Pancreas (tissue), 10 donors: ENCODE measurements at regions not wholly inside any gene's neighbourhood (a gene's known extent, or its start where the extent isn't known, plus 50 kb on each side); places are given as distances from the start of the nearest gene placed in this dataset.
A peak's percentile ranks its signal among the peaks of the same experiment; 100 is the strongest.

Experiments
- ATAC-seq, 4 donors: fragments of 200-7000 bp; cut with Tn5 transposase; one replicate each; pipeline versions ENCODE4 v1.8.0 to v1.9.1; 2020; ENCODE audit warnings: mild to moderate bottlenecking in 4 of 4, moderate library complexity in 4 of 4
- DNase-seq, 6 donors: peaks; one replicate each; pipeline ENCODE4 v3.0.0-alpha.2; 2020
- FAIRE-seq: peaks from 2 replicates; lab custom pipeline; 2012; peaks lifted over from hg19 to GRCh38; lab: Jason Lieb, UNC
- H3K27ac ChIP-seq, 4 donors: fragments of 200-600 bp; sonication (generic); 1 replicate in 3 of 4; 2 replicates in 1 of 4; pipeline versions ENCODE4 v1.5.0 to v1.8.0; 2020
- H3K27me3 ChIP-seq, 4 donors: fragments of 200-600 bp; one replicate each; pipeline ENCODE4 v1.8.0; 2021
- H3K36me3 ChIP-seq, 3 donors: fragments of 200-600 bp; sonication (generic) in 1 of 3; one replicate each; pipeline versions ENCODE4 v1.5.0 to v1.8.0; 2020 to 2021
- H3K4me1 ChIP-seq, 3 donors: fragments of 200-600 bp; one replicate each; pipeline ENCODE4 v1.8.0; 2021
- H3K4me3 ChIP-seq, 4 donors: fragments of 200-600 bp; sonication (generic) in 2 of 4; one replicate each; pipeline versions ENCODE4 v1.5.0 to v1.8.0; 2020 to 2021
- H3K9me3 ChIP-seq, 4 donors: fragments of 200-600 bp; one replicate each; pipeline ENCODE4 v1.8.0; 2021
- WGBS, 2 donors: extraction: QIAGEN DNeasy Blood & Tissue Kit; methylation state at CpG; one replicate each; pipeline ENCODE4 v1.1.7; 2013; 5-methylcytosine and 5-hydroxymethylcytosine counted together
- intact Hi-C, 3 donors: fragments of 100-400 bp; cut with DNase I; formaldehyde crosslinking; loops; one replicate each; pipeline versions ENCODE4 v1.11.1 to v1.14.2; 2022
- TF ChIP-seq, protein P1 (sequence below), 4 donors: fragments of 200-600 bp; sonication (generic) in 3 of 4; IDR thresholded peaks; one replicate each; pipeline versions ENCODE4 v1.5.0 to v1.8.0; 2021; ENCODE audit warnings: antibody characterized with exemption in 4 of 4
- donor health status: healthy with polysubstance abuse.
- donor health status: DM: no; HTN: no; CAD: no; lungs with moderate emphysema.
- donor health status: DM: no; HTN: no; CAD: no.
- donor health status: control.
- donor health status: control.
- donor health status: Bipolar disorder and iron deficiency.
- donor health status: DM: yes; HTN: yes; CAD: no.
- donor health status: DM: no; HTN: no; CAD: no.
- donor health status: DM: no; HTN: no; CAD: no.
- donor health status: DM: yes; HTN: yes; CAD: no.

DNA sequence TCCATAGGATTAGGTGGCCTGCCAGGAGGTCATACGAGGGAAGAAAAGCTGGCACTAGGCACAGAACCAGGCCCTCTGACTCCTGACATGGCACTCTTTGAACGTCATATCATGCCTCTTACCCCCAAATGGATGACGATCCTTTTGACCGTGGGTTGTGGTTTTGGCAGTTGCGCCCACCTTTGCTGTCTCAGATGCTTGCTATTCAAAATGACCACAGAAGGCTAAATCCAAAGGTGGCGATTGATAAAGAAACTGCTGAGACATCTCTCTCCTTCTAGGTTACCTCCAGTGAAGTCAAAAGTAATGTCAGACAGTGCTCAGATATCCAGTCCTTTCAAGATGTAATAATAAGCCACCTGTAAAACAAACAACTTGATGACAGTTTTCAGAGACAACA, 385.0 kb downstream of the EFNA5 start:
- H3K36me3 ChIP-seq: no peaks in the 10 kb centered on the region
- TF ChIP-seq, protein P1, sequence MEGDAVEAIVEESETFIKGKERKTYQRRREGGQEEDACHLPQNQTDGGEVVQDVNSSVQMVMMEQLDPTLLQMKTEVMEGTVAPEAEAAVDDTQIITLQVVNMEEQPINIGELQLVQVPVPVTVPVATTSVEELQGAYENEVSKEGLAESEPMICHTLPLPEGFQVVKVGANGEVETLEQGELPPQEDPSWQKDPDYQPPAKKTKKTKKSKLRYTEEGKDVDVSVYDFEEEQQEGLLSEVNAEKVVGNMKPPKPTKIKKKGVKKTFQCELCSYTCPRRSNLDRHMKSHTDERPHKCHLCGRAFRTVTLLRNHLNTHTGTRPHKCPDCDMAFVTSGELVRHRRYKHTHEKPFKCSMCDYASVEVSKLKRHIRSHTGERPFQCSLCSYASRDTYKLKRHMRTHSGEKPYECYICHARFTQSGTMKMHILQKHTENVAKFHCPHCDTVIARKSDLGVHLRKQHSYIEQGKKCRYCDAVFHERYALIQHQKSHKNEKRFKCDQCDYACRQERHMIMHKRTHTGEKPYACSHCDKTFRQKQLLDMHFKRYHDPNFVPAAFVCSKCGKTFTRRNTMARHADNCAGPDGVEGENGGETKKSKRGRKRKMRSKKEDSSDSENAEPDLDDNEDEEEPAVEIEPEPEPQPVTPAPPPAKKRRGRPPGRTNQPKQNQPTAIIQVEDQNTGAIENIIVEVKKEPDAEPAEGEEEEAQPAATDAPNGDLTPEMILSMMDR (IDR thresholded peaks at IDR 0.05): no peak
- WGBS, 2 donors: 84 to 88% methylated on average over 6 of the region's 6 CpGs
- no peaks in the 10 kb centered on the region for H3K4me1 ChIP-seq
- H3K9me3 ChIP-seq: no peaks in the 10 kb centered on the region
- no peak for ATAC-seq
- H3K27me3 ChIP-seq: no peaks in the 10 kb centered on the region
- H3K27ac ChIP-seq: no peak overlapping the region
- H3K4me3 ChIP-seq: no peak overlapping the region
- DNase-seq: no peak
- intact Hi-C loops: no loop called here
- no peak for FAIRE-seq

DNA sequence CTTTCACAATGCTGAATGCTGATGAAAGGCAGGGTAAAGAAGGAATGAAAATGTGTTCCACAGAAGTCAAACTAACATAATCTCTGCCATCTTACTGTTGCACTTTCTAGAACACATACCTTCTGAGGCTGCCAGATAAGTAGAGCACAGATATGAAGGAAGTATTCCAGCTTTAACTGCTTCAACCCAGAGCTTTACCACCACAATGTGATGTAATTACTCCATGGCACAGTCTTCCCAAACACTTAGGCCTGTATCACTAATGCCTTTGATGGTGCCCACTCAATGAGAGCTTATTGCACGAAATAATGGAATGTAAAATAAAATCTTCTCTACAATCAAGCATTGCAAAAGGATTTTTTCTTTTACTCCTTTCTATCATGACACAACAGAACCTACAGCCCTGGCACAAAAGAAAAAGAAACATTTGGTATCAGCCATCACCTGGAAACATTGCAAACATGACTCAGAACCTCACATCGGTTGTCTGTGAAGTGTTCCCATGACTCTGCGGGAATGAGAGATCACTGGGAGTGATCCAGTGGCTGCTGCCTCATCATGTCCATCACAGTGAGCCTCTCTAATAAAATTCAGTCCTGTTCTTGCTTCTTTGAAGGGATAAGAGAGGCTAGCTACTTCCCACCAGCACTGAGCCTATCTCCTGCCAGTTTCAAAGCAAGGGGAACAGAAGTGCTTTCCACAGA, 385.8 kb downstream of the EFNA5 start:
- no peak for DNase-seq
- Histone ChIP-seq H3K27me3 (no peaks in the 10 kb centered on the region), H3K9me3 (no peaks in the 10 kb centered on the region), H3K36me3 (no peaks in the 10 kb centered on the region), H3K27ac (no peak overlapping the region), H3K4me1 (no peaks in the 10 kb centered on the region), H3K4me3 (no peak overlapping the region)
- peak; percentile 50 to 82 (median 69) for ATAC-seq
- 39 to 43% methylated on average over 3 of the region's 3 CpGs for WGBS, 2 donors
- intact Hi-C loops: no loop called here
- TF ChIP-seq, protein P1 (IDR thresholded peaks at IDR 0.05): no peak
- no peak for FAIRE-seq

DNA sequence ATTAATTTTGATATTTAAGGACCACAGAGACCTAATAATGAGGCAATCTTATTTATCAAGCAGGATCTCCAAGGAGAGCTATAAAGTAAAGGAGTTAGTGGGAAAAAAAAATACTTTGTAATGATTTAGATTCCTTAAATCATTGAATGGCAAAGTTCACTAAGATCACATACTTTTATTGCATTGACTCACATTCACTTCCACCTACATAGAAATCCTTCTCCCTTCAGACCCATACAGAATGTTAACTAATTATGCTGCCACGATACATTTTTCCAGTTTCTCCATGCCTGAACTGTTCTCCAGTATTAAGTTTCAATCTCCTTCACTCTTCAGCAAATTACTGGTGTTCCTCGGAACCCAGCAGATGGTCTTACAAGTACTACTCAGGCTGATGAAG, 388.7 kb downstream of the EFNA5 start:
- DNase-seq (no peak), ATAC-seq (no peak), FAIRE-seq (no peak)
- Histone ChIP-seq H3K4me1 (no peaks in the 10 kb centered on the region), H3K27ac (no peak overlapping the region), H3K36me3 (no peaks in the 10 kb centered on the region), H3K27me3 (no peaks in the 10 kb centered on the region), H3K9me3 (no peaks in the 10 kb centered on the region), H3K4me3 (no peak overlapping the region)
- TF ChIP-seq, protein P1 (IDR thresholded peaks at IDR 0.05): no peak
- intact Hi-C loops: no loop called here
- 64 to 80% methylated on average over 2 of the region's 2 CpGs for WGBS, 2 donors

DNA sequence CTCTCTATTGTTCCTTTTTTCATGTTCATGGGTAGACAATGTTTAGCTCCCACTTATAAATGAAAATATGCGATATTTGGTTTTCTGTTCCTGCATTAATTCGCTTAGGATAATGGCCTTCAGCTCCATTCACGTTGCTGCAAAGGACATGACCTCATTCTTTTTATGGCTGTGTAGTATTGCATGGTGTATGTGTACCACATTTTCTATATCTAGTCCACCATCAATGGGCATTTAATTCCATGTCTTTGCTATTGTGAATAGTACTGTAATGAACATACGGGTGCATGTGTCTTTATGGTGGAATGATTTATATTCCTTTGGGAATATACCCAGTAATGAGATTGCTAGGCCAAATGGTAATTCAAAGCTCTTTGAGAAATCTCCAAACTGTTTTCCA, 392.0 kb downstream of the EFNA5 start:
- no peak for ATAC-seq
- no peak for FAIRE-seq
- WGBS, 2 donors: 55 to 75% methylated on average over 4 of the region's 4 CpGs
- Histone ChIP-seq H3K36me3 (no peaks in the 10 kb centered on the region), H3K9me3 (no peaks in the 10 kb centered on the region), H3K27me3 (no peaks in the 10 kb centered on the region), H3K27ac (no peak overlapping the region), H3K4me1 (no peaks in the 10 kb centered on the region), H3K4me3 (no peak overlapping the region)
- TF ChIP-seq, protein P1 (IDR thresholded peaks at IDR 0.05): no peak
- intact Hi-C loops: no loop called here
- no peak for DNase-seq

DNA sequence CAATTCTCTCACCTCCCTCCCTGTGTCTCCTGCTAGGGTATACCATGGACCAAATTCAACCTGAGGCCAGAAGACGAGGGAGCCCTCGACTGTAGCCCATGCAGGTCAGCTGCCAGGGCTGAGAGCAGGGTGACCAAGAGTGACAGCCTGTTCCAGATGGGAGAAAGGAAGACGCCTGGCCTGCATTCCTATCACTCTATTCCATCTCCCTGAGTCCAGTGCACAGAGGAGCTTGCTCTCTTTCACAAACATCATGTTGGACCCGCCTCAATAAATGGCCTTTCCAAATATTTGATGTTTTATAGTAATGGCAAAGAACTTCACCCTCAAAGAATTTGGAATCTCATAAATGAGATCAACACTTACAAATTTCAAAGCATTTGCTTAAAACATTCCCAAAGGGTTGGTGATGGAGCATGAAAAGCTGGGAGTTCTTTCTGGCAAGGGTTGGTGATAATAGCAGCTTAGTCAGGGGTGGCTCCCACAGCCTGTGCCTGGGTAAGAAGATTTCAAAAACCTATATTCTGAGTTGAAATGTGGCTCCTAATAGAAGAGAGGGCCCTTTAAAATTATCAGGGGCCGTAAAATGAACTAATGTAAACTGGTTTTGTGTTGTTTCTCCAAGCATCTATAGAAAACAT, 393.1 kb downstream of the EFNA5 start:
- Histone ChIP-seq H3K36me3 (no peaks in the 10 kb centered on the region), H3K4me3 (no peak overlapping the region), H3K9me3 (no peaks in the 10 kb centered on the region), H3K27ac (no peak overlapping the region), H3K4me1 (no peaks in the 10 kb centered on the region), H3K27me3 (no peaks in the 10 kb centered on the region)
- no peak for ATAC-seq
- 81 to 90% methylated on average over 5 of the region's 5 CpGs for WGBS, 2 donors
- no peak for DNase-seq
- no peak for FAIRE-seq
- intact Hi-C loops: no loop called here
- TF ChIP-seq, protein P1 (IDR thresholded peaks at IDR 0.05): no peak
